Spleen (tissue), 11 donors: ENCODE measurements at regions not wholly inside any gene's neighbourhood (a gene's known extent, or its start where the extent isn't known, plus 50 kb on each side); places are given as distances from the start of the nearest gene placed in this dataset.

Experiments used
- DNase-seq: peaks from one replicate; pipeline ENCODE4 v3.0.0-alpha.2; 2020
- H3K27ac ChIP-seq, 8 donors: fragments of 200-600 bp; sonication (generic) in 7 of 8; 1 replicate in 4 of 8; 2 replicates in 4 of 8; pipeline versions ENCODE4 v1.5.0 to v1.8.0; 2016 to 2021; ENCODE audit warnings: inconsistent platforms in 4 of 8, mild to moderate bottlenecking in 4 of 8, moderate library complexity in 1 of 8
- H3K27me3 ChIP-seq, 7 donors: fragments of 200-600 bp; sonication (generic) in 6 of 7; replicated peaks in 1 of 7; 1 replicate in 4 of 7; 2 replicates in 3 of 7; pipeline versions ENCODE4 v1.5.0 to v1.8.0; 2016 to 2021; ENCODE audit warnings: inconsistent platforms in 3 of 7, mild to moderate bottlenecking in 1 of 7
- H3K36me3 ChIP-seq, 6 donors: fragments of 200-600 bp; sonication (generic) in 5 of 6; 1 replicate in 4 of 6; 2 replicates in 2 of 6; pipeline versions ENCODE4 v1.5.0 to v1.8.0; 2016 to 2021; ENCODE audit warnings: inconsistent platforms in 2 of 6
- H3K4me1 ChIP-seq, 6 donors: fragments of 200-600 bp; sonication (generic) in 5 of 6; 1 replicate in 3 of 6; 2 replicates in 3 of 6; pipeline versions ENCODE4 v1.5.0 to v1.8.0; 2016 to 2021; ENCODE audit warnings: inconsistent platforms in 3 of 6
- H3K4me3 ChIP-seq, 8 donors: fragments of 200-600 bp; sonication (generic) in 7 of 8; 1 replicate in 4 of 8; 2 replicates in 4 of 8; pipeline versions ENCODE4 v1.5.0 to v1.8.0; 2016 to 2021; ENCODE audit warnings: inconsistent platforms in 4 of 8, mild to moderate bottlenecking in 4 of 8, moderate library complexity in 2 of 8
- H3K9me3 ChIP-seq, 8 donors: fragments of 200-600 bp; sonication (generic) in 7 of 8; 1 replicate in 4 of 8; 2 replicates in 4 of 8; pipeline versions ENCODE4 v1.5.0 to v1.8.0; 2016 to 2021; ENCODE audit warnings: inconsistent platforms in 4 of 8
- POLR2A ChIP-seq, 3 donors: fragments of 450-650 bp; IDR thresholded peaks; one replicate each; pipeline ENCODE4 v1.5.1; 2017; ENCODE audit warnings: antibody characterized with exemption in 3 of 3, mild to moderate bottlenecking in 1 of 3
- POLR2AphosphoS5 ChIP-seq, 3 donors: sonication (generic); formaldehyde crosslinking; IDR thresholded peaks; one replicate each; pipeline ENCODE4 v1.5.1; 2017; ENCODE audit warnings: antibody characterized with exemption in 3 of 3
- whole genome bisulfite sequencing, 5 donors: extraction: QIAGEN DNeasy Blood & Tissue Kit in 3 of 5; methylation state at CpG; one replicate each; pipeline versions ENCODE4 v1.1.5 to v1.1.7; 2013 to 2018; 5-methylcytosine and 5-hydroxymethylcytosine counted together
- intact Hi-C: fragments of 100-400 bp; cut with DNase I; formaldehyde crosslinking; loops from one replicate; pipeline ENCODE4 v1.15.0; 2023; ENCODE audit warnings: low total_unique reads
- TF ChIP-seq, protein P1 (sequence below), 11 experiments: fragments of 200-600 bp in 7 of 11; fragments of 450-650 bp in 4 of 11; sonication (generic) in 4 of 11; IDR thresholded peaks in 8 of 11; conservative IDR thresholded peaks in 3 of 11; 1 replicate in 7 of 11; 2 replicates in 4 of 11; pipeline versions ENCODE4 v1.4.0 to v1.8.0; 2016 to 2021; ENCODE audit warnings: antibody characterized with exemption in 11 of 11, inconsistent platforms in 4 of 11, mild to moderate bottlenecking in 1 of 11
- donor health status: healthy with polysubstance abuse.
- donor health status: DM: no; HTN: no; CAD: no; lungs with moderate emphysema.
- donor health status: DM: no; HTN: no; CAD: no.
- donor health status: Bipolar disorder and iron deficiency.
- donor health status: healthy.
- donor health status: DM: no; HTN: no; CAD: no.
- donor health status: DM: yes; HTN: yes; CAD: no.

DNA sequence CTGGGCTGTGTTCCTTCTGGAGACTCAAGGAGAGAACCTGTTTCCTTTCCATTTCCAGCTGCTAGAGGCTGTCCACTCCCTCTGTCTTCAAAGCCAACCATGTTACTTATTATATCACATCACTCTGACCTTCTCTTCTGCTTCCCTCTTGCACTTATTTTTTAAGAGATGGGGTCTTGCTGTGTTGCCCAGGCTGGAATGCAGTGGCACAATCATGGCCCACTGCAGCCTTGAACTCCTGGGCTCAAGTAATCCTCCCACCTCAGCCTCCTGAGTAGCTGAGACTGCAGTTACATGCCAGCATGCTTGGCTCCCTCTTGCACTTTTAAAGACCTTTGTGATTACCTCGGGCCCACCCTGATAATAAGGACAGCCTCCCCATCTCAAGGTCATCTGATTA, 160.0 kb upstream of the DTNBP1 start:
- WGBS, 5 donors = 26 to 93% (median 70%) methylated on average over 1 of the region's 1 CpG
- Histone ChIP-seq H3K9me3 (no peaks in the 10 kb centered on the region), H3K27me3 (no peaks in the 10 kb centered on the region), H3K4me3 (no peak overlapping the region), H3K4me1 (peaks cover 0 to 5% (median 0%) of the 10 kb centered on the region in 6 donors), H3K27ac (no peak overlapping the region), H3K36me3 (no peaks in the 10 kb centered on the region)
- no peak for DNase-seq
- TF ChIP-seq, protein P1, sequence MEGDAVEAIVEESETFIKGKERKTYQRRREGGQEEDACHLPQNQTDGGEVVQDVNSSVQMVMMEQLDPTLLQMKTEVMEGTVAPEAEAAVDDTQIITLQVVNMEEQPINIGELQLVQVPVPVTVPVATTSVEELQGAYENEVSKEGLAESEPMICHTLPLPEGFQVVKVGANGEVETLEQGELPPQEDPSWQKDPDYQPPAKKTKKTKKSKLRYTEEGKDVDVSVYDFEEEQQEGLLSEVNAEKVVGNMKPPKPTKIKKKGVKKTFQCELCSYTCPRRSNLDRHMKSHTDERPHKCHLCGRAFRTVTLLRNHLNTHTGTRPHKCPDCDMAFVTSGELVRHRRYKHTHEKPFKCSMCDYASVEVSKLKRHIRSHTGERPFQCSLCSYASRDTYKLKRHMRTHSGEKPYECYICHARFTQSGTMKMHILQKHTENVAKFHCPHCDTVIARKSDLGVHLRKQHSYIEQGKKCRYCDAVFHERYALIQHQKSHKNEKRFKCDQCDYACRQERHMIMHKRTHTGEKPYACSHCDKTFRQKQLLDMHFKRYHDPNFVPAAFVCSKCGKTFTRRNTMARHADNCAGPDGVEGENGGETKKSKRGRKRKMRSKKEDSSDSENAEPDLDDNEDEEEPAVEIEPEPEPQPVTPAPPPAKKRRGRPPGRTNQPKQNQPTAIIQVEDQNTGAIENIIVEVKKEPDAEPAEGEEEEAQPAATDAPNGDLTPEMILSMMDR (IDR thresholded peaks at IDR 0.05 in 8 of 11, conservative IDR thresholded peaks at IDR 0.05 in 3 of 11) = no peak
- TF ChIP-seq POLR2AphosphoS5 (IDR thresholded peaks at IDR 0.05) = no peak
- TF ChIP-seq POLR2A (IDR thresholded peaks at IDR 0.05) = no peak
- intact Hi-C loops = no loop called here

DNA sequence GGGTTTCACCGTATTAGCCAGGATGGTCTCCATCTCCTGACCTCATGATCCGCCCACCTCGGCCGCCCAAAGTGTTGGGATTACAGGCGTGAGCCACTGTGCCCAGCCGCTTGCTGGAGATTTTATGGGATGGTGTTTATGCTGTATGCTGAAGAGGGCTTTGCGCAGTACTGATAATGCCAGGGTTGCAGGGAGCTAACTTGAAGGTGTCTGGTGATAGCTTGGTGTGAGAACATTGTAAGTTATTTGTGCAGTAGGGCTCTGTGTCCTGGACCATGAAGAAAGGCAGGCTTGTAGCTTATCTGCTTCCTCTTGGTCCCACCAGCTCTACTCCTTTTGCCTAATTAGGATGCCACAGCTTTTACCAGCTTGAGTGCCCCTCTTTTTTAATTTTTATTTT, 157.0 kb upstream of the DTNBP1 start:
- Histone ChIP-seq H3K9me3 (no peaks in the 10 kb centered on the region), H3K4me1 (peaks cover 0 to 5% (median 0%) of the 10 kb centered on the region in 6 donors), H3K4me3 (no peak overlapping the region), H3K27me3 (no peaks in the 10 kb centered on the region), H3K27ac (no peak overlapping the region), H3K36me3 (no peaks in the 10 kb centered on the region)
- WGBS, 5 donors = 96 to 99% (median 96%) methylated on average over 6 to 7 of the region's 7 CpGs
- DNase-seq = no peak
- TF ChIP-seq, protein P1 (IDR thresholded peaks at IDR 0.05 in 8 of 11, conservative IDR thresholded peaks at IDR 0.05 in 3 of 11) = no peak
- TF ChIP-seq POLR2A (IDR thresholded peaks at IDR 0.05) (no peak), POLR2AphosphoS5 (IDR thresholded peaks at IDR 0.05) (no peak)
- intact Hi-C loops = no loop called here

DNA sequence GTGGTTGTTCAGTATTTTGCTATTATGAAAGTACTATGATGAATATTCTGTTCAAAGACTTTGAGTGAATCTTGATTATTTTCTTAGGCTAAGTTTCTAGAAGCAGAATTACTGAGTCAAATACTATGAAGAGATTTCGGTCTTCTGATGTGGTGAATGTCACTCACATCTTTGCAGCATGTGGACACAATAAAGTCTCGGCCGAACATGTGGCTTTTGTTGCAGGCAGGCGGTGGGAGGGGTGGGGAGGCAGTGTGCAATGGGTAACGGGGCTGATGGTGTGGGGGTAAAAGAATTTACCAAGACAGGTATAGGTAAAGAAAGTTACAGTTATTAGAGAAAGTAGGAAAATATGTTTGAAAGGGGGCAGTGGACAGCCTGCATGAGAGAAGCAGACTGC, 156.4 kb upstream of the DTNBP1 start:
- WGBS, 5 donors = 82 to 92% (median 87%) methylated on average over 5 of the region's 5 CpGs
- no peak overlapping the region for H3K27ac ChIP-seq
- H3K4me1 ChIP-seq = peaks cover 0 to 5% (median 0%) of the 10 kb centered on the region in 6 donors
- no peak for DNase-seq
- no peaks in the 10 kb centered on the region for H3K27me3 ChIP-seq
- TF ChIP-seq, protein P1 (IDR thresholded peaks at IDR 0.05 in 8 of 11, conservative IDR thresholded peaks at IDR 0.05 in 3 of 11) = no peak
- TF ChIP-seq POLR2AphosphoS5 (IDR thresholded peaks at IDR 0.05) (no peak), POLR2A (IDR thresholded peaks at IDR 0.05) (no peak)
- H3K9me3 ChIP-seq = no peaks in the 10 kb centered on the region
- intact Hi-C loops = no loop called here
- no peaks in the 10 kb centered on the region for H3K36me3 ChIP-seq
- H3K4me3 ChIP-seq = no peak overlapping the region

GRCh38 chr6:15818491-15818890, 155.7 kb upstream of the DTNBP1 start:
- Histone ChIP-seq H3K4me1 (peaks cover 0 to 6% (median 0%) of the 10 kb centered on the region in 6 donors), H3K27ac (no peak overlapping the region), H3K4me3 (no peak overlapping the region), H3K9me3 (no peaks in the 10 kb centered on the region), H3K27me3 (no peaks in the 10 kb centered on the region), H3K36me3 (no peaks in the 10 kb centered on the region)
- DNase-seq = no peak
- intact Hi-C loops = no loop called here
- 46 to 88% (median 69%) methylated on average over 2 of the region's 2 CpGs for WGBS, 5 donors
- TF ChIP-seq, protein P1 (IDR thresholded peaks at IDR 0.05 in 8 of 11, conservative IDR thresholded peaks at IDR 0.05 in 3 of 11) = no peak
- no peak for TF ChIP-seq POLR2AphosphoS5 (IDR thresholded peaks at IDR 0.05)
- TF ChIP-seq POLR2A (IDR thresholded peaks at IDR 0.05) = no peak
